ENCODE measurements at regions not wholly inside any gene's neighbourhood (a gene's known extent, or its start where the extent isn't known, plus 50 kb on each side); places are given as distances from the start of the nearest gene placed in this dataset.

DNA sequence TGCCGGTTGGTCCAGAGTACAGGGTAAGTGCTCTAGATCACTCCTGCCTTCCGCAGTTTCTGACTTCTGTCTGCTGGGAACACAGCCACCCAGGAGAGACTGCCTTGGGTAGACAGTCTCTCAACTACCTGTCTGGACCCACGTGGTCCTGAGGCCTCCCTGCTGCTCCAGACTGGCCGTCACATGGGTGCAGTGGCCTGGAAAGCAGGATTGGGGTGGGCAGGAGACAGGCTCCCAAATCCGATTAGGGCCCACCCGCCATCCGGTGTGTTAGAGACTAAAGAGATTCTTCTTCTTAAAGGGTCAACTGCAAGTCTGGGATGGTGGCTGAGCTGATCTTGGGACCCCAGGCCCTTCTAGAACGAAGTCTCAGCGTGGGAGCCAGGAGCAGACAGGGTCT lies 105.5 kb downstream of the EBNA1BP2 start:
- in situ Hi-C loops (cut with HindIII; ENCODE audit: low sequenced_read_pairs): no loop called here

DNA sequence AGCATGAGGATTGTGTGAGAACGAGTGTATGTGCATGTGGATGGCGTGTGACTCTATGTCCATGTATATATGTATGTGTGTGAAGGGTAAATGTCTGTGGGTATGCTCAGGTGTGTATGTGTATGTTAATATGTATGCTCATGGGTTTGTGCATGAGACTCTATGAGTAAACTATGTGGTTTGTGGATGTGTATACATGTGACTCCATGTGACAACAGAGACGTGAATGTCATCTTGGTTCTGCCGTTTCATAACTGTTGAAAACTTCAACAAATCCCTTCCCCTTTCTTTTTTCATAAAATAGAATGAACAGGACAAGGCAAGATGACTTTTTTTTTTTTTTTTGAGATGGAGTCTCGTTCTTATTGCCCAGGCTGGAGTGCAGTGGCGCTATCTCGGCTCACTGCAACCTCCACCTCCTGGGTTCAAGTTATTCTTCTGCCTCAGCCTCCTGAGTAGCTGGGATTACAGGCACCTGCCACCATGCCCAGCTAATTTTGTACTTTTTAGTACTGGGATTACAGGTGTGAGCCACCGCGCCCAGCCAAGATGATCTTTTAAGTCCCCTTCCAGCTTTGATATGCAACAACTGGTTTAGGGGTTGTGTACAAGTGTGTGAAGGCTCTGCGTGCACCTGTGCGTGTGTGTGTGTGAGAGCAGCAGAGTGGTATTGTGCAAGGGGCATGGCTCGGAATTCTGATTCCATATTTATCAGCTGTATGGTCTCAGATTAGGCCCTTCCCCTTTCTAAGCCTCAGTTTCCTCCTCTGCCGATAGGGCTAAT lies 106.3 kb downstream of the EBNA1BP2 start:
- in situ Hi-C loops (cut with HindIII; ENCODE audit: low sequenced_read_pairs): no loop called here

DNA sequence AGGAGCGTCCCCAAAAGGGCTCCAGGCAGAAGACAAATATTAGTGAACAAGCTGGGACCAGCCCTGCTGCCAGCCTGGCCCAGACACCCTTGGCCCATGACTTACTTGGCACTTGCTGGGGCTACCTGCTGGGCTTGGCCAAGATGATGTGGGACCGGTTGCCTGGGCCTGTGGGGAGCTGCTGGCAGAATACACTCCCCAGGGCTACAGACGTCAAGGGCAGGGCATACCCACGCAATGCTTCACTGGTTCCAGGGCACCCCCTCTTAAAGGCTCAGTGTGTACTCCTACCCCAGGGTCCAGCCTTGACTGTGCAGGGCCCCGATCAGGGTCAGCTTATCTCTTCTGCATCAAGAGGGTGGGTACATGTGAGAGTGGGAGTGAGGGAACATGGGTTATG lies 106.5 kb upstream of the SLC2A1 start:
- in situ Hi-C loops (cut with HindIII; ENCODE audit: low sequenced_read_pairs): no loop called here

DNA sequence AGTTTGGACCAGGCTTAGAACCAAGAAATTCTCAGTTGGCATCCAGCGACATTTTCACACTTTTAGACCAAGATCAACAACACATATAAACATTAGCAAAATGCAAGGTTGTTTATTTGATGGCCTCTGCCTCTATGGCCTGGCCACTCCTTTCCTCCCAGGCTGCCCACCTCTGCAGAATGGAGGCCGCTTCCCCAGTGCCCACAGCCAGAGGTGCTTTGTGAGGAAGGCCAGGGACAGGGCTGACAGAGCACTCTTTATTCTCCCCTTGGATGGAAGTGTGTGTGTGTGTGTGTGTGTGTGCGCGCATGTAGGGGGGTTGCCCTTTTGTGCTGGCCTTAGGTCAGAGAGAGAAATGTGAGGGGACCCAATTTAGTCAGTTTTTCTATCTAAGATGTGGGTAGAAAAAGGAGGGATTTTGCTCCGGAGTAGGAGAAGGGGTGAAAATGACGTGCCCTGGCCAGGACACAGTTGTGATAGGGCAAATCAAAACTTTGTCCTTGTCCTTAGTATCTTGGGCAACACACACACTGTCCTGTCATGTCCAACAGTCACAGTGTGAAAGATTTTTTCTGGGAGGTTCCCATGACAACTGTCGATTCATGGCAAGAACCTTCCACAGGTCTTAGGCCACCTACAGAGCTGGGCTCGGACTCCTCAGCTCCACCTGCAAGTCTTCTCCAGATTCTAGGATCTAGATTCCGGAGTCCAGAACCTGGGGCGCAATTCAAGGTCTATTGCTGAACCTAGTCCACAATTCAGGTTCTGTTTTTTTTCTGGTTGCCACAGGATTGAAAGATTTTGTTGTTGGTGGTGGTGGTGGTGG lies 104.9 kb upstream of the SLC2A1 start:
- in situ Hi-C loops (cut with HindIII; ENCODE audit: low sequenced_read_pairs): no loop called here

DNA sequence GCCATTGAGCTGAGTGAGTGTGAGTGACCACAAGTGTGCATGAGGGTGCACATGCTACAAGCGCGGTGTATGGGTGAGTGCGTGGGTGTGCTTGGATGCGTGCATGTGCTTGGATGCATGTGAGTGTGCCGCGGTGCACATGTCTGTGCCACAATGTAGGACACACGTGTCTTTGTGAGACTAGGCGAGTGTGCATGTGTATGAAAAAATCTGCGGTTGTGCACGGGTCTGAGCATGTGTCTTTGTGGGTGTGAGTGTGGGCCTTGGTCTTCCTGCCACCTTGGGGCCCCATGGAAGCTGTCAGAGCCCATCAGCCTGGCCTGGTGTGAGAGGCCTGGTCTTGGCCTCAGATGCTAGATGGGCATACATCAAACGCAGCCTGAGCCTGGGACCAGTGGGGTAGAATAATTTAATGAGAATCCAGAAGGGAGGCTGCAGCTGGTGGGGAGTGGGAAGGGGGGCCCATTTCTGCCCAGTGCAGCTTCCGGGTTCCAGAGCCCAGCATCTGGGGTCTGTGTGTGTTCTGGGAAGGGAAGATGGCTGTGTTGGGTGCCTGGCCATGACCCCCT lies 103.9 kb upstream of the SLC2A1 start:
- in situ Hi-C loops (cut with HindIII; ENCODE audit: low sequenced_read_pairs): no loop called here

DNA sequence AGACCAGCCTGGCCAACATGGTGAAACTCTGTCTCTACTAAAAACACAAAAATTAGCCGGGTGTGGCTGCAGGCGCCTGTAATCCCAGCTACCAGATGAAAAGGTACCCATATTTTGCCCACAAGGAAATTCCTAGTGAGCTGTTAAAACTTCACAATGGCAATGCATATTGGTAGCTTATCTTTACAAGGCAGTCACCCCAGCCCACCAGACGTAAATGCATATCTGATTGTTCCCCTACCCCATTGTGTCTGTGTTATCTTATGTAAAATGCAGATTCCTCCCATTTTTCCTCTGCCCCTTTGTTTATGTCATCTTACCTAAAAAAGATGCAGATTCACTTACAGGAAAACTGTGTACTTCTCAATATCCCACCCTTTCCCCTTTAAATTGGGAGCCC lies 103.1 kb upstream of the SLC2A1 start:
- in situ Hi-C loops (cut with HindIII; ENCODE audit: low sequenced_read_pairs): no loop called here

DNA sequence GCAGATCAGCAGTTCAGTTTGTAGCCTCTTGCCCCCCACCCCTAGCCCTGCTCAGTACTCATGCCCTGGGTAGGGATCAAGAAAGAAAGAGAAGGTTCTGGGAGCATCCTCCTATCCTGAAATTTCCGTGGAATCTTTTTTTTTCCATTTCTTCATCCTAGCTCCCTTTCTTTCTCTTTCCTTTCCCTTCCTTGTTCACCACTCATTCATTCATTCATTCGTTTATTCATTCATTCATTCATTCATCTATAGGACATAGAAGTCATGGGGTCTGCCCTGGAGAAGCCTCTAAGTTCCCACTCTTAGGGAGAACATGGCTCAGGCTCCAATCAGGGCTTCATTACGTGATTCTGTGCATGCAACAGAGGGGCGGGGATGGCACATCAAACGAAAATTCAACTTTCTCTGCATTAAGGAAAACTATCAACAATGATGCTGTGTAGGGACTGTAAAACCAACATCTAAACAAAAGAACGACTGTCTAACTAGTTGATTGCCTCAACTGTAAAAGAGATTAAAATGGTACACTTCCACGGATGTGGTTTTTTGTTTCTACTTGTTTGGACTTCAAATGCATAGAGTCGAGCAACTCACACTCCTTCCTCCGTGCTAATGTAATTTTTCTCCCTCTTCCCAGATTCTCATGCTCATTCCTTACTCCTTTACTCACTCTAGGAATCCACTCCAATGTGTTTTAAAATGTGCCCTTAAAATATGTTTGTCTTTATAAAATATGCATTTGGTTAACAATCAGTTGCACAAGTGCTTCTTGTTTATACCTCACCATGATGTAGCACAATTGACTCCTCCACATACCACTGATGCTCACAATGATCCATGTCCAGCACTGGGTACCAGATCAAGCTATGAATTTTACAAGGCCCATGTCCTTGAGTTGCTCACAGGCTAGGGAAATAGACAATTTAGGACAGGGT lies 101.2 kb upstream of the SLC2A1 start:
- in situ Hi-C loops (cut with HindIII; ENCODE audit: low sequenced_read_pairs): no loop called here

DNA sequence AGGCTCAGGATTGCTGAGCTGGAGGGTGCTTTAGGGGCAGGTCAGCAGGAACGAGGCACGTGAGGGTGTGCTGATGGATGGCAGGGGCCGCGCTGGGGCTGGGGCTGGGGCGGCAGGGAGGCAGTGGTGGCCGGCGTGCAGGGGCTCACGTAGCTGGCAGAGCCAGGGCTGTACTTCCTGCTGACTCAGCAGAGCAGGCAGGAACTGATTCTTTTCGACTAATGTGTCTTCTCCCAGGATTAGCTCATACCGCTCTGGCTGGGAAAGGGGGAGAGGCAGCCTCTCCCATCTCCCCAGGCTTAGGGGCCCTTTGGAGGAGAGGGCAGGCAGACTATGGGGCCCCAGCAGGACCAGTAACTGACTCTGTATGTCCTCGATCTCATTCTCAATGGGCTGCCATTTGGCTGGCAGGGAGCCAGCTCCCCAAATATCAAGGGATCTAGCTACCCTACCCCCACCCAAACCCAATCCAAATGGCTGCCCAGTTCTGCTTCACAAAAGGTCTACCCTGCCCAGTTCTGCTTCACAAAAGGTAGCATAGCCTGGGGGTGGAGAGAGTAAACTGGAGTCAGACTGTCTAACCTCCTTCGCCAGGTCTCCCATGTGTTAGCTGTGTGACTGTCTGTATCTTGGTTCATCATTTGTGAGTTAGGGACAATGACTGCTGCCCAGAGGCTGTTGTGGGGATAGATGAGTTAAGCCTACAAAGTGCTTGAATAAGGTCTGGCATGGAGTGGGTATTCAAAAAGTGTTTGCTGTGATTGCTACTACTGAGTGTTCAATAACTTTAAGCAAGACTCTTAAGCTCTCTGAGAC lies 100.1 kb upstream of the SLC2A1 start:
- in situ Hi-C loops (cut with HindIII; ENCODE audit: low sequenced_read_pairs): no loop called here

DNA sequence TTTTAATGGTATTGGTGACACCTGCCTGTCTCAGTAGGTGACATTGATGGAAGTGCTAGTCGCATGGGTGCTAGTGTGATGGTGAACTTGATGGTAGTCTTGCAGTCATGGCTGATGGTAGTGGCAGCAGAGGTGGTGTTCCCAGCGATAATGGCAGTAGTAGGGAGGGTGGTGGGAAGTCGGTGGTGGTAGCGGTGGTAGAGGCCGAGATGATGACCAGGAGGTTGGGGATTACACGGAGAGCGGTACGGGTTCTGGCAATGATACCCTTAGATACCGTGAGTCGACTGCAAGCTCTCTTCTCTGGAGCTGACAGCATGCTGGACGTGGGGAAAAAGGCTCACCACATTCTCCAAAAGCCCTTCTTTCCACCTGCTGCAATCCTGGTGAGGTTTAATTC lies 99.4 kb upstream of the SLC2A1 start:
- in situ Hi-C loops (cut with HindIII; ENCODE audit: low sequenced_read_pairs): no loop called here

DNA sequence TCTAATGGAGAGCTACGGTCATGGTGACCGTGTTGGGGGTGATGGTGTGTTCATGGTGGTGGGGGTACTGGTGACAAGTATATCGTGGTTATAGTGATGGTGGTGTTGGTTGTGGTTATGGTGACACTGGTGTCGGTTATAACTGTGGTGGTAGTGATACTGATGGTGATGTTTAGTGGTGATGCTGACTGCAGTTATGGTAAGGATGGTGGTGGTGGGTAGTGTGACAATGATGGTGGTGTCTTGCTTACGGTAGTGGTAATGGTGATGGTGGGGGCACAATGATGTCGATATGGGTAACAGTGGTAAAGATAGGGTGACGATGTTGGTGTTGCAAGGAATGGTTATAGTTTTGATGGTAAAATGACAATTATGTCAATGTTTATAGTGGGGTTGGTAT lies 98.9 kb upstream of the SLC2A1 start:
- in situ Hi-C loops (cut with HindIII; ENCODE audit: low sequenced_read_pairs): no loop called here

DNA sequence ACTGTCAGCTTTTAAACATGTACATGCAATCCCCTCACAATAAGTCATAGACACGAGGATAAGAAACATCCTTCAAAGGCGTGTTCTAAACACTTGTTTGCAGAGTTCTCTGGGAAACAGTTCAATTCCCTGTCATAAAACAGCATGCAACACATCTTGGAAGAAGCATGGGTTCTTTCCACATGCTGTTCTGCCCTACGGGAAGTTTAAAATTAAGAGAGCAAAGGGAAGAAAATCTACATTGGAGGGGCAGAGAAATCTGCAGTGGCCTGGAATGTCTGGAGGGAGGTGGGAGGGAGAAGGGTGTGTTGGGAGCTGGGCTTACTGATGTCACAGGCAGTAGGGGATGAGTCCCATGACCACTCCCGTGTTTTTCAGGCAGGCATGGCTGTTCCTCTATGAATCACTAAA lies 98.3 kb upstream of the SLC2A1 start:
- in situ Hi-C loops (cut with HindIII; ENCODE audit: low sequenced_read_pairs): no loop called here

DNA sequence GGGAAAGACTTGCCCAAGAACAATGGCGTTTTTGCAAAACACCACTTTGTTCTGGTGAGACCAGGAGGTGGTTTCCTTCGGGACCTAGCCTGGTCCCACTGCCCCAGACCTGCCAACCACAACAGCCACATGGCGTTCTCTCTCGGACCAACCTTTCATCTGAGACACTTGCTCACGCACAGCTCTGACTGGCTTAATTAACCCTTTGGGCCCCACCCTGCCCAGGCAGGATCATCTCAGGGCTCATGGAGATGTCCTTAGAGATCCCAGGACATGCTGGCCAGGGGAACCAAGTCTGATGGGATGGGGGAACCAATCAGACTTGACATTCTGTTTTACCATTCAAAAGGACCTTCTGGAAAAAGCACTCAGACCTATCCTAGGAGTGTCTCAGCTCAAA lies 97.8 kb upstream of the SLC2A1 start:
- in situ Hi-C loops (cut with HindIII; ENCODE audit: low sequenced_read_pairs): no loop called here

DNA sequence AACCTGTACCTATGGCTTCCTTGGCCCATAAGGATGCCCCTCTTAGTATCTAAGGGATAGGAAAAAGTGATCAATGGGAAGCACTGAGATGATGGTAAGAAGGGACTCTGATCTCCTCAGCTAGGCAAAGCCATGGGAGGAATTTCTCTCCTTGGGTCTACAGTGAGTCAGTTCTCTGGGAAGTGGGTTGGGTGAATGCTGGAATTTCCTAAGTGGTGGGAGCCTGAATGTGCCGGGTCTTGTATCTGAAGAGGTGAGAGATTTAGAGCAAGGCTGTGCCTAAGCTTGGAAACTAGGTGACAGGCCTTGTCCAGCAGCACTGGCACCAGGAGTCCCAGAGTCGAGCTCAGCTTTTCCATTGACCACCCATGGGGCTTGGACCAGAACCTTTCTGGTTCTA lies 96.3 kb upstream of the SLC2A1 start:
- in situ Hi-C loops (cut with HindIII; ENCODE audit: low sequenced_read_pairs): no loop called here

DNA sequence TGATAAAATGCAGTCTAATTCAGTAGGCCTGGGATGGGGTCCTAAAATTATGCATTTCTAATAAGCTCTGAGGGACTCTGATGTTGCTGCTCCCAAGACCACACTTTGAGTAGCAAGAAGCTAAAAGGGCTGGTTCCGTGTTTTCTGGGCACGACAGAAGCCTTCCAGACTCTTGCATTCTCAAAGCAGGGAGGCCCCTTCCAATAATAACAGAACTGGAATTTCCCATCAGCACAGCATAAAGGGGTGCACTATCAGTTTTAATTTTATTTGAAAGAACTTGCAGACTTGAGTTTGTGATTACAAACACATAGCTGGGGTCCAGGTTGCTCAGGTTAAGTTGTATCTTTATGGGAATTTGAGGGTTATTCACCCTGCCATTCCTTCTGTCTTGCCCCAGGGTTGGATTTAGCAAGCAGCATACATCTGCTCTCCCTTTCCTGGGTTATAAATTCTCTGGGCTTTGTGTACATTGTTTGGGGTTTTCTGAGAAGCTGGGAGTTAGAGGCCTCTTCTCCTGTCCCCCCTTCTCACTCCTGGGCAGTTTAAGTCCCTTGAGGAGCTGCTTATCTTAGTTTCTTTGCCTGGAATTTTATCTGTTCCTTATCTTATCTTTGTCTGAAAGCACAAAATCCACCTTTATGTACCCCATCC lies 94.2 kb upstream of the SLC2A1 start:
- in situ Hi-C loops (cut with HindIII; ENCODE audit: low sequenced_read_pairs): no loop called here

DNA sequence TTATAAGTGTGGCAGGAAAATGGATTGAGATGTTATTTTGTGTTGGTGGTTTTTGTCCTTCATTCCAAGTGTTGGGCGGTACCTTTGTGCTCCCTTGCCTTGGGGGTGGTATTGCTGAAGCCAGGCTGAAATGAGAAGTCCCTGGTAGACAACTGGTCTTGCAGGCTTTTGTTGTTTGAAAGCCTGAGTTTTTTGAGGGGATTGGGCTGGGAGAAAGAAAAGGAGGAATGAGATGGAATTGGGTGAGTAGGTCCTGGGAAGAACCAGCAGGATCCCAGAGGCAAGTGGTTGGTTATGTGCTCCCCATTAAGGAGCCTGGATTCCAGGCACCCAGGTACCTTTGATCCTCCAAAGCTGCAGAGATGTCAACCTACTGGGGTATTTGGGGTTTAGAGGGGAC lies 93.7 kb upstream of the SLC2A1 start:
- in situ Hi-C loops (cut with HindIII; ENCODE audit: low sequenced_read_pairs): no loop called here

DNA sequence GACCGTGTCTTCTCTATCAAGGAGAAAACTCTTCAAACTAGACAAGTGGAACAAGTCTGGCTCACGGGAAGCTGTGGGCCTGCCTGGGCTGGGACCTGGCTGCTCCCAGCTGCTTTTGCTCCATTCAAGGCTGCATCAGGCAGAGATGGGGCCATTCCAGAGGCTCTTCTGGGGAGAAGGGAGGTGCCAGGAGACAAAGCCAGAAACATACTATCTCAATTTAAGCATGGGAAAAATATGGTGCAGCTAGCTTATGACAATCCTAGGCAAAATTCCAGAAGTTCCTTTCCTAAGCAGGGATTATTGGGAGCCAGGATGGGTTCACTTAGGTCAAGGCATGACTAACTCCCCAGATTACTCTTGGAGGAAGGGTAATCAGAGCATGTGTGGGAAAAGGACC lies 90.8 kb upstream of the SLC2A1 start:
- in situ Hi-C loops (cut with HindIII; ENCODE audit: low sequenced_read_pairs): no loop called here

DNA sequence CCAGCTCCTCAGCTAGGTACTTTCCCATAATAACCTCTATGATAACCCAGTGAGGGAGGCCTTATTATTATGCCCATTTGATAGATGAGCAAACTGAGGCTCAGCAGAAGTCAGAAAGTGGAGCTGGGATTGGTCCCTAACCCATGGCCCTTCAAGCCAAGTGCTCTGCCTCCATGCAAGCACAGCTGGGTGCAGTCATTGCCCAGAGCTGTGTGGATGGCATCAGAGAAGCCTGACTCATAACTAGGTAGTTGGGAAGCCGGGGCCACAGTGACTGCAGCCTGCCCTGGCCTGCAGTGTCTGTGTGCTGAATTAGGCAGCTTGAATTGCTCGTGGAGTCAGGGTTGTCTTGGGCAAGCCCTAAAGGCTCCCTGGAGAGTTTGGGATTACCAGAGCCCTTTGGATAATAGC lies 89.9 kb upstream of the SLC2A1 start:
- in situ Hi-C loops (cut with HindIII; ENCODE audit: low sequenced_read_pairs): no loop called here

DNA sequence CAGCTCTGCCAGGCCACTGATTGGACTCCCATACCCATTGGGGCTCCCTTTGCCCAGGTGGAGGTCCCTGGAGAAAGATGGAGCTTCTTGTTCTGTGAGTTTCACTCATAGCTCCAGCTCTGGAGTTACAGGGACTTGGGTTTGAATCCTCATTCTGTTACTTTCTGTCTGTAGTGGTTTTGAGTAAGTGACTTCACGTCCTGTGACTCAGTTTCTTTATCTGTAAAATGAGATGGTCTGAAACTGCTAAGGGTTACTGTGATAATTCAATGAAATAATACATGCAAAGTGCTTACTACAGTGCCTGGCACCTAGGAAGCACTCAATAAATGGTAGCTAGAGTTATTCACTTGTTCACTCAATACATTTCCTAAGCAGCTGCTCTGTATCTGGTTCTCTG lies 88.5 kb upstream of the SLC2A1 start:
- in situ Hi-C loops (cut with HindIII; ENCODE audit: low sequenced_read_pairs): no loop called here

DNA sequence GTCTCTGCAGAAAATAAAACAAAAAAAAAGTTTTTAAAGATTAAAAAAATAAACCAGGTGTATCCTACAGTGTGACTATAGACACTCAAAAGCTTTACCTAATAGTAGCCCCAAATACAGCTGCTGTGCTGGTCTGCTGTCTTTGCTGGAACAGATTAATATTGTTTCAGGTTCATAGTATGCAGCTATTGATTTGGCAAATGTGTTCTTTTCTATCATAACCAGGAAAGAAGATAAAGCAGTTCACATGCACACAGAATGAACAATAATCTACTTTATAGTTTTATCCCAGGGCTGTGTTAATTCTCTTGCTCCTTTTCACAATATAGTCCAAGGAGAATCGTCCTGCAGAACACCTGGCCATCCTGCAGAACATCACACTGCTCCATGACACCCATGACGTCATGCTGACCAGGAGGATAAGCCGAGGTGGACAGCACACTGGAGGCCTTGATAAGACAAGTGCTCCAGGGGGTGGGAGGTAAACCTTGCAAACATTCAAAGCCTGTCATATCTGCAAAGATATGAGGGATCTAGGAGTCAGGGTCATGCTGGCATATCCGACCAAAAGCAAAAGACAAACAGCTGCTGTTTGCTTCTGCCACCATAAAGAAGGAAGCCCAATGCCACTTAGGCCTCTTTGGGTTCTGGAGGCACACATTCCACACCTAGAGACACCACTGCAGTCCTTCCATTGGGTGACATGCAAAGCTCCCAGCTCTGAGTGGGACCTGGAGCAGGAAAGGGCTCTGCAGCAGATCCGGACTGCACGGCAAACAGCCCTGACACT lies 86.1 kb upstream of the SLC2A1 start:
- in situ Hi-C loops (cut with HindIII; ENCODE audit: low sequenced_read_pairs): no loop called here

Measured in DLD1 (cell line).